22Rv1 (cell line): ENCODE measurements at regions not wholly inside any gene's neighbourhood (a gene's known extent, or its start where the extent isn't known, plus 50 kb on each side); places are given as distances from the start of the nearest gene placed in this dataset.

ENCODE experiments used
- ZFX ChIP-seq: fragments of 450-650 bp; IDR thresholded peaks from 2 replicates; pipeline ENCODE4 v1.6.1; 2017; ENCODE audit warnings: antibody characterized with exemption, borderline replicate concordance
- TF ChIP-seq, protein P1 (sequence below): fragments of 450-650 bp; IDR thresholded peaks from 2 replicates; pipeline ENCODE4 v1.5.1; 2017; ENCODE audit warnings: mild to moderate bottlenecking

DNA sequence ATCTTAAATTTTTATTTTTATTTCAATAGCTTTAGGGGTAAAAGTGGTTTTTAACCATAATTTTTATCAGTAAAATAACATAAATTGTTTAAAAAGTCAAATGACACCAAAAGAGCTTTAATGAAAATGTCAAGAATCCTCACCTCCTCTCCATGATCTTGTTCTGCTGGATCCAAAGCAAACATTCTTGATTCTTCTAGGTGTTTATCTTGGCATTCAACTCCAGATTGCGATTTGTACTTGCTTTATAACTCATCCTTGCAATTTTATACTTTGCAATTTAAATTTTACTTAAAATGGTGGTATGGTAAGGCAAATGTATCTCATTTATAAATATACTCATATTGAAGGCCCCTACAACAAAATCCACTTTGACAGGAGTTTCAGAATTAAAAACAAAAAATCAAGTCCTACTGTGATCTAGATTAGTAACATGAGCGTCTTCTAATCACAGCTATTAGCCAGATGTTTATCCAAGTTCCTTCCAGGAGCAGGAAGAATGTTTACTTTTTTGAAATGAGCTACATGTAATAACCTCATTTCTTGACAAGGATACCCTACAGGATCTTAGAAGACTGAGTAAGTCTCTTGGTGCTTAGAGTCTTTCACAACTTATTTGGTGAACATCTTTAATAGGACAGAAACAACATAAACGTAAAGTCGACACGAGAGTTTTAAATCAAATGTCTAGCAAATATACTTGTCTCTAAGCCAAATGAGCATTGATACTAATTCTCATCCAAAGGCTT, 72.4 kb upstream of the CARD18 start:
- TF ChIP-seq, protein P1, sequence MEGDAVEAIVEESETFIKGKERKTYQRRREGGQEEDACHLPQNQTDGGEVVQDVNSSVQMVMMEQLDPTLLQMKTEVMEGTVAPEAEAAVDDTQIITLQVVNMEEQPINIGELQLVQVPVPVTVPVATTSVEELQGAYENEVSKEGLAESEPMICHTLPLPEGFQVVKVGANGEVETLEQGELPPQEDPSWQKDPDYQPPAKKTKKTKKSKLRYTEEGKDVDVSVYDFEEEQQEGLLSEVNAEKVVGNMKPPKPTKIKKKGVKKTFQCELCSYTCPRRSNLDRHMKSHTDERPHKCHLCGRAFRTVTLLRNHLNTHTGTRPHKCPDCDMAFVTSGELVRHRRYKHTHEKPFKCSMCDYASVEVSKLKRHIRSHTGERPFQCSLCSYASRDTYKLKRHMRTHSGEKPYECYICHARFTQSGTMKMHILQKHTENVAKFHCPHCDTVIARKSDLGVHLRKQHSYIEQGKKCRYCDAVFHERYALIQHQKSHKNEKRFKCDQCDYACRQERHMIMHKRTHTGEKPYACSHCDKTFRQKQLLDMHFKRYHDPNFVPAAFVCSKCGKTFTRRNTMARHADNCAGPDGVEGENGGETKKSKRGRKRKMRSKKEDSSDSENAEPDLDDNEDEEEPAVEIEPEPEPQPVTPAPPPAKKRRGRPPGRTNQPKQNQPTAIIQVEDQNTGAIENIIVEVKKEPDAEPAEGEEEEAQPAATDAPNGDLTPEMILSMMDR, result no peak
- no peak for TF ChIP-seq ZFX
